ENCODE measurements at regions not wholly inside any gene's neighbourhood (a gene's known extent, or its start where the extent isn't known, plus 50 kb on each side); places are given as distances from the start of the nearest gene placed in this dataset.

- peak overlapping the region in 2 of 4 donors; percentile 14 to 81 for H3K27ac ChIP-seq (replicated peaks in 1 of 4)
- H3K27me3 ChIP-seq, result no peaks in the 10 kb centered on the region
- H3K36me3 ChIP-seq, result peaks cover 30 to 79% (median 69%) of the 10 kb centered on the region in 4 donors
- H3K4me3 ChIP-seq, result no peak overlapping the region
- H3K4me1 ChIP-seq, result peaks cover 17 to 52% (median 34%) of the 10 kb centered on the region in 4 donors
- 81% methylated on average over 22 of the region's 28 CpGs for WGBS
- H3K9me3 ChIP-seq, result no peaks in the 10 kb centered on the region
- DNase-seq (ENCODE audit: extremely low spot score), result no peak
- intact Hi-C loops (cut with DNase I), result no loop called here
- TF ChIP-seq, protein P1, sequence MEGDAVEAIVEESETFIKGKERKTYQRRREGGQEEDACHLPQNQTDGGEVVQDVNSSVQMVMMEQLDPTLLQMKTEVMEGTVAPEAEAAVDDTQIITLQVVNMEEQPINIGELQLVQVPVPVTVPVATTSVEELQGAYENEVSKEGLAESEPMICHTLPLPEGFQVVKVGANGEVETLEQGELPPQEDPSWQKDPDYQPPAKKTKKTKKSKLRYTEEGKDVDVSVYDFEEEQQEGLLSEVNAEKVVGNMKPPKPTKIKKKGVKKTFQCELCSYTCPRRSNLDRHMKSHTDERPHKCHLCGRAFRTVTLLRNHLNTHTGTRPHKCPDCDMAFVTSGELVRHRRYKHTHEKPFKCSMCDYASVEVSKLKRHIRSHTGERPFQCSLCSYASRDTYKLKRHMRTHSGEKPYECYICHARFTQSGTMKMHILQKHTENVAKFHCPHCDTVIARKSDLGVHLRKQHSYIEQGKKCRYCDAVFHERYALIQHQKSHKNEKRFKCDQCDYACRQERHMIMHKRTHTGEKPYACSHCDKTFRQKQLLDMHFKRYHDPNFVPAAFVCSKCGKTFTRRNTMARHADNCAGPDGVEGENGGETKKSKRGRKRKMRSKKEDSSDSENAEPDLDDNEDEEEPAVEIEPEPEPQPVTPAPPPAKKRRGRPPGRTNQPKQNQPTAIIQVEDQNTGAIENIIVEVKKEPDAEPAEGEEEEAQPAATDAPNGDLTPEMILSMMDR (IDR thresholded peaks at IDR 0.05), result no peak
- TF ChIP-seq POLR2AphosphoS5 (IDR thresholded peaks at IDR 0.05) (no peak), POLR2A (IDR thresholded peaks at IDR 0.05; ENCODE audit: low read depth) (no peak), EP300 (IDR thresholded peaks at IDR 0.05) (no peak)
Measured at GRCh38 chr17:77487677-77488530, 347.1 kb downstream of the SEC14L1 start.

DNA sequence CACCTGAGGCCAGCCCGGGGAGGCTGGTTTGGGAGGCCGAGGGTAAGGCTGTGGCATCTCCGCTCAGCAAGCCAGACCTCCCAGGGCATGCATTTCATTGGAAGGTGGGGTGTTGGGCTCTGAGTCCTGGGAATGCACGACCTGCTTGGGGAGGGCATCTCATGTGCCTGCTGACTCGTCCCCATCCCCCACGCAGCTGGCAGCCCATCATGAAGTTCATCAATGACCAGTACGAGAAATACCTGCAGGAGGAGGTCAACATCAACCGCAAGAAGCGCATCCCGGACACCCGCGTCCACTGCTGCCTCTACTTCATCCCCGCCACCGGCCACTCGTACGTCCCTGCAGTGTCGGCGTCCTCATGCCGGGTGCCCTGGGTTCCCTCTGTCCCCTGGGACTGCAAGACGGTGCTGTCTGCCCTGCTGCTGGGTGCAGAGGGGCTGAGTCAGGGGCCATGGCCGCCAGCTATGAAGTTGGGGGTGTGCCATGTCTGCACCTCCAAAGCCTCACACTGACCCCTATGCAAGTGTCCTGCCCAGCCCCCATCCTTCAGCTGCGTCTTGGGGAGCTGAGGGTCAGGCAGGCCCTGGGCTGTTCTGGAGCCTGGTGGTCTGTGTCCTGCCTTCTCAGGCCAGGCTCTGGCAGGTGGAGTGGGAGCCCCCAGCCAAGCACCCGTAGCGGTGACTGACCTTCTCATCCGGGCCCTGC is 347.9 kb downstream of the SEC14L1 start:
- peaks cover 17 to 44% (median 29%) of the 10 kb centered on the region in 4 donors for H3K4me1 ChIP-seq
- peak overlapping the region; percentile 79 to 82 (median 80) for H3K27ac ChIP-seq (replicated peaks in 1 of 4)
- 86% methylated on average over 20 of the region's 25 CpGs for WGBS
- H3K36me3 ChIP-seq, result peaks cover 38 to 79% (median 68%) of the 10 kb centered on the region in 4 donors
- no peaks in the 10 kb centered on the region for H3K27me3 ChIP-seq
- no peak overlapping the region for H3K4me3 ChIP-seq
- TF ChIP-seq POLR2A (IDR thresholded peaks at IDR 0.05; ENCODE audit: low read depth) (no peak), POLR2AphosphoS5 (IDR thresholded peaks at IDR 0.05) (no peak), EP300 (IDR thresholded peaks at IDR 0.05) (no peak)
- TF ChIP-seq, protein P1 (IDR thresholded peaks at IDR 0.05), result no peak
- intact Hi-C loops (cut with DNase I), result no loop called here
- no peak for DNase-seq (ENCODE audit: extremely low spot score)
- no peaks in the 10 kb centered on the region for H3K9me3 ChIP-seq

- 82% methylated on average over 6 of the region's 19 CpGs for WGBS
- intact Hi-C loops (cut with DNase I), result no loop called here
- Histone ChIP-seq H3K9me3 (no peaks in the 10 kb centered on the region), H3K27me3 (no peaks in the 10 kb centered on the region), H3K4me1 (peaks cover 19 to 46% (median 32%) of the 10 kb centered on the region in 4 donors), H3K36me3 (peaks cover 41 to 82% (median 72%) of the 10 kb centered on the region in 4 donors), H3K27ac (replicated peaks in 1 of 4) (peak overlapping the region; percentile 79 to 82 (median 80)), H3K4me3 (no peak overlapping the region)
- DNase-seq (ENCODE audit: extremely low spot score), result no peak
- no peak for TF ChIP-seq POLR2A (IDR thresholded peaks at IDR 0.05; ENCODE audit: low read depth)
- TF ChIP-seq, protein P1 (IDR thresholded peaks at IDR 0.05), result no peak
- no peak for TF ChIP-seq EP300 (IDR thresholded peaks at IDR 0.05)
- no peak for TF ChIP-seq POLR2AphosphoS5 (IDR thresholded peaks at IDR 0.05)
Measured at GRCh38 chr17:77489239-77489892, 348.6 kb downstream of the SEC14L1 start.

GRCh38 chr17:77489893-77490255 is 349.1 kb downstream of the SEC14L1 start:
- H3K4me1 ChIP-seq, result peaks cover 24 to 51% (median 37%) of the 10 kb centered on the region in 4 donors
- peak; percentile 96 for DNase-seq (ENCODE audit: extremely low spot score)
- H3K4me3 ChIP-seq, result no peak overlapping the region
- WGBS, result no CpG with 5 or more reads among the region's 11 CpGs
- peaks cover 41 to 87% (median 74%) of the 10 kb centered on the region in 4 donors for H3K36me3 ChIP-seq
- H3K27me3 ChIP-seq, result no peaks in the 10 kb centered on the region
- H3K9me3 ChIP-seq, result no peaks in the 10 kb centered on the region
- intact Hi-C loops (cut with DNase I), result no loop called here
- TF ChIP-seq POLR2A (IDR thresholded peaks at IDR 0.05; ENCODE audit: low read depth) (no peak), POLR2AphosphoS5 (IDR thresholded peaks at IDR 0.05) (peak; percentile 88), EP300 (IDR thresholded peaks at IDR 0.05) (no peak)
- TF ChIP-seq, protein P1 (IDR thresholded peaks at IDR 0.05), result no peak
- H3K27ac ChIP-seq (replicated peaks in 1 of 4), result peak overlapping the region; percentile 79 to 82 (median 80)
